Endometrium (tissue), 2 donors: ENCODE measurements at regions not wholly inside any gene's neighbourhood (a gene's known extent, or its start where the extent isn't known, plus 50 kb on each side); places are given as distances from the start of the nearest gene placed in this dataset.

Experiments used
- FAIRE-seq: peaks from 2 replicates; lab custom pipeline; 2012; peaks lifted over from hg19 to GRCh38; lab: Jason Lieb, UNC
- donor health status: control.
- donor health status: control.

DNA sequence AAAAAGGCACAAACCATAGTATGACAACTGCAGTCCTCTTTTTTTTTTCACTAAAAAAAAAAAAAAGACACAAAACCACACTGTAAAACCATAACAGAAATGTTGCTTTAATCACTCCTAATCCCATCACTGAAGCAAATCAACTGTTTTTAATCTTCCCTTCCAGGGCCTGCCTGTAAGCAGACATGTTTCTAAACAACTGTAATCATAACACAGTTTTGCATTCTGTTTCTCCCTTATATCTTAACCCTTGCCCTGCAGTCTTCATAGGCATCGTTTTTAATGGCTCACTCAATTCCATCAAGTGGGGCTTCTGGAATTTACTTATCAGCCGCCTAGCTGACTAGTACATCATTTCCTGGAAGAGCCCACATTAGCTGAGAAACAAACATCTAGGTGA, 111.0 kb upstream of the SLC25A48 start:
- FAIRE-seq, result no peak

DNA sequence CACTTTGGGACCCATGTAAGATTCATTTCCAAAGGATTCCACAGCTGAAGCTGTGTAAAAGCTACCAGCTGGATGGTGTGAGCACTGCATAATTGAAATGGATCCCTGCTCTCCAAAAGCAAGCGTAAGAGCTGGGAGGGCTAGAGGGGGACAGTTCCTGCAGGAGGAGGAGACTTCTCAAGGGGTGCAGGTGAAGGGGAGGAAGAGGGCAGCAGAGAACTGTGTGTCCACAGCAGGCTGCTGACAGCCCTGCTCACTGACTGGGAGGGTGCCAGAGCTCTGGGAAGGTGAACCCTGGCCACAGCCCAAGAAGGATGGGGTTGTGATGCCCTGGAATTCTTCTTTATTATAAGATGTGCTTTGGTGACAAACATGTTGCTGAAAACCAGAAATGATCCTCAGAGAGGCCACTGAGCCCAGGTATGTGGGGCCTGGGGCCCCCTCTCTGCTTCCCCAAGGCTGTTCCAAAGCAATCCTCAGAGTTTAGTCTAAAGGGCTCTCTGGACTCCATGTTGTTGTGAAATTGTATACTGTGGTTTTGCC, 112.8 kb upstream of the SLC25A48 start:
- no peak for FAIRE-seq

GRCh38 chr5:135720191-135720590, 114.3 kb upstream of the SLC25A48 start:
- FAIRE-seq, result no peak

DNA sequence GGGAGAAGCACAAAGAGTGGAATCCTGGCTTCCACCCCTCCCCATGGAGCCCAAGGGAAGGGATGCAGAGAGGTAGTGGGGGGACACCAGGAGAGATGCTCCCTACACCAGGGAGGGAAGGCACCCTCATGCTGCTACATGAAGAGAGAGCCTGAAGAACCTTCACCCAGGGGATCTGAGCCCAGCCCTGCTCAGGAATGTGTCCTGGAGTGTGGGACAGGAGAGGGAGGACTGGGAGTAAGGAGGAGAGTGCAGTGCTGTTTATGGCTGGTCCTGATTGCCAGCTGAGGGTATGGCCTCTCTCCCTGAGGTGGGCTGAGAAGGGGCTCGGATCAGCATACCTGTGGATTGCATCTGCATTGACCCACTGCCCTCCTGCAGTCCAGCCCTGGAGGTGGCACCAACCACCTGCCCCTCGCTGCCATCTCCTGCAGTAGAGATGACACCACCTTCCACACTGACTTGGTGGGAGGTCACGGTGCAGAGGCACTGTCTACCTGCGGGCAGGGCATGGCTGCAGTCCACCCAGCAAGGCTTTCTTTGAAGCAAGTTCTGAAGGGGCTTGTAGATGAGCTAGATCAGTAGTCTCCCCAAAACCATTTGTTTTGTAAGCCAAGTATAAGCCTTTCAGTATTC, 114.9 kb upstream of the SLC25A48 start:
- FAIRE-seq, result no peak

DNA sequence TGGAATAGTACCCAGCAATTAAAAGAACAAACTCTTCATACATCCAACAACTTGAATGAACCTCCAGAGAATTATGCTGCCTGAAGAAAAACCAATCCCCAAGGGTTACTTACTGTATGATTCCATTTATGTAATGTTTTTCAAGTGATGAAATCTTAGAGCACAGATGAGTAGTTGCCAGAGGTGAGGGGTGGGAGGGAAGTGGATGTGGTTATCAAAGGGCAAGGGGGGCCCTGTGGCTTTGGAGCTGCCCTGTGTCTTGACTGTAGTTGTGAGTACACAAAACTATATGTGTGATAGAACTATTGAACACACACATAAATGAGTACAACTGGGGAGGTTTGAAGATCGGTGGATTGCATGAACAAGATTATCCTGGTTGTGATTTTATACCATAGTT, 115.8 kb upstream of the SLC25A48 start:
- no peak for FAIRE-seq

DNA sequence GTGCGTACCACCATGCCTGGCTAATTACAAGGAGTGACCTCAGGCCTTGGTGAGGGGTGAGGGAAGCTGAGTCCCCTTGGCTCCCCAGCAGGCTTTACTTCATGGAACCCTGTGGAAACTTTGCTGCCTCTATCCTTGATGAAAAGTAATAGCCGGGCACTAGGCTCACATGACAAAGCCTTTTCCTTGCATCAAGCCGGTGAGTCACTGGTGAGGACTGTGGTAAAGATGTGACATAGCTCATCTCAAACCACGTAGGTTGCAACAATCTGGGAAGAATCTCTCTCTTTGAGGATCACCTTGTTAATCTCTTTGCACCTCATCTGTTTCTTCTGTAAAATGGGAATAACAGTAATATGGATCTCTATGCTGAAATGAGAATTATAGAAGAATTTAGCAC, 116.3 kb upstream of the SLC25A48 start:
- no peak for FAIRE-seq

- no peak for FAIRE-seq
Measured at GRCh38 chr5:135715267-135716055, 119.0 kb upstream of the SLC25A48 start.

- FAIRE-seq, result no peak
Measured at GRCh38 chr5:135714126-135714894, 120.2 kb upstream of the SLC25A48 start.

- no peak for FAIRE-seq
Measured at GRCh38 chr5:135713161-135713915, 121.1 kb upstream of the SLC25A48 start.

DNA sequence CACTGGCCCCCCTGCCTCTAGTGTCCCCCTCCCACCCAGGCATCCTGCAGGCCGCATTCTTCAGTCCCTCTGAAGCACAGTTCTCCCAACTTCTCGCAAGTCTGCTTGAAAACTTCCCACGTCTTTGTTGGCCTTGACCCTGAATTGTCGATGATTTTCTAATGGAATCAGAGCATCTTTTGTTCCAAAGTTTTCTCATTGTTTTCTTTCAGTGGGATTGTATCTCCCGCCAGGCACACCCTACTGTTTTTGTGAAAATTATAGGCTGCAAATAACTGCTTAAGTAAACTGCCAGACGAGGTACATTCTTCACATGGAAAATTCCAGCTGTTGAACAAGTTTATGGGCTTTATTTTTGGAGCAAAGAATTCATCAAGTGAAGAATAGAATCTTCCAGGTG, 122.6 kb upstream of the SLC25A48 start:
- FAIRE-seq, result no peak

DNA sequence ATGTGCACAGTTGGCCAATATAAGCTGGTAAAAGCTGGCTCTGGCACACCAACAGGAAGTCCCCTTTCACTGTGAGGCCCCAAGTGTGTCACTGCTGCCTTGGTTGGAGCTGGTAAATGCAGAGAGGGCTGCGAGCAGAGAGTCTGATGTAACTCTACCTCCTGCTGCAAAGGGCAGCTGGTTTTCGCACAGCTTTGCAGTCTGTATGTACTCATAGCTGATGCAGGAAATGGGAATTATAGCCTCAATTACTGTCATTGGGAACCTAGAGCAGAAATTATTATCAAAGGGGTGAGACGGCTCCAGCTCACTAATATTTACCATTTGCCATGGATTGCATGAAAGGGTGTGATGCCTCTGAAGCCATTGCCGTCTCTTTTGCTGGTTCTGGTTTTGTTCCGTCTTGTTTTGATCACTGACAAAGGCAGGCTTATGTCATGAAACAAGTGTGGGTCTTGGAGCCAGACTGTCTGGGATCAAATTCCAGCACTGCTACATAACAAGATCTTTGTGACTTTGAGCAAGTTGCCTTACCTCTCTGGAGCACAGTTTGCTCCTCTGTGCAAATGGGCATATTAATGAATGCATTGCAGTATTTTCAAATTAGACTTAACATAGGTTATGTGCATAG, 124.3 kb upstream of the SLC25A48 start:
- FAIRE-seq, result no peak

DNA sequence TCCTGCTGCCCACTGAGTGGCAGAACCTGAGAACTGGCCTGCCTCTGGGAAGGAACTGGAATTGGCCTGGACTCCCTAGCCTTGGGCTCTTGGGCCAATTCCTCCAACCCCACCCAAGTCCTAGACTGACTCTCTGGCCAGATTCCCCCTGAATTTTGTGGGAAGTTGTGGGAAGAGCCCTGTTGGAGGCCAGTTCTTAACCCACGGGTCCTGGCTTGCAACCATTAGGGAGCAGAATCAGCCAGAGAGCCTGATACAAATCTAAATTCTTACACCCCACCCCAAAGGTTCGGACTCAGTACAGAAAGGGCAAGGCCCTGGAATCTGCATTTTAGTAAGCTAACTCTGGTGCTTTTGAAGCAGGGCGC, 125.3 kb upstream of the SLC25A48 start:
- FAIRE-seq, result no peak

DNA sequence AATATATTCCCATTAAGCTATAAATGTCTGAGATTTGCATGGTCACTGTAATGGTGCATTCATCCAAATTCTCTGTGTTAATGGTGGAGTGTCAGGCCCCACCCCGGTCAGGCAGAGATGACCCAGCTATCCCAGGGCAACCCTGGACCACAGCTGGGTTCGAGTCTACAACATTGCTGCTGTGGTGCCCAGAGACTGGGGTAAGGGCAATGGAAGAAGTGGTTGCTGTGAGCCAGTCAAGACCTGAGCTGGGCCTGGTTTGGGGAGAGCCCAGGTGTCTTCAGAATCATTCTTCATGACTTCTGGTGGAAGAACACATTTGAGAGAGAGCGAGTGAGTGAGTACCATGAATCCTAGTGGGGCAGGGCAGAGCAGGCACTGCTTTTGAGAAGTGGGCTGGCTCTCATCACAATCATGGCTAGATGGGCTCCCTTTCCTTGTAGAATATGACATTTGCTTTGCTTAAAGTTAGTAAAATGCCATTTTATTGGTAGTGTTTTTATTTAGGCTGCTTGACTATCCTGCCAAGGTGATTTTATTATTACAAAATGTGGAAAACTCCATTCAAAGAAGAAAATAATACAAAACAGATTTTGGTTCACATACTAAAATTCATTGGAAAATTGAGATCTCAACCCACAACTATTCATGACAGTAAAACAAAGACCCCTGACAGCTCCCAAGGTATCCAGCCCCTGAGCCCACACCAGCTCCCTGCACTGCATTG, 125.8 kb upstream of the SLC25A48 start:
- FAIRE-seq, result no peak

DNA sequence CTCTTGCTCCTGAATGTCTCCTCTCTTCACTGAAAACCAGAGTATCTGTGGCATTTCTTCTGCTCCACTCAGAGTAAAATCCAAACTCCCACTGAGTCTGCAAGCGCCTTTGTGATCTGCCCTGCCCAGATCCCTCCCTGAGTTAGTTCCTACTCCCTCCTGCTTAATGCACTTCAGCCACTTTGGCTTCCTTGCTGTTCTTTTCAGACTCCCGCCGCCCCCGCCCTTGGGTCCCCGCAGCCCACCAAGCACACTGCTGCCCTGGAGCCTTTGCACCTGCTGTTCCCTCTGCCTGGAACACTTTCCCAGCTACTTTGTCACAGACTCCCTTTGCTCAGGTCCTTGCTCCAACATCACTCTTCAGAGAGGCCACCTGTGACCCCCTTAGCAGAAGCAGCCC, 127.2 kb upstream of the SLC25A48 start:
- no peak for FAIRE-seq

DNA sequence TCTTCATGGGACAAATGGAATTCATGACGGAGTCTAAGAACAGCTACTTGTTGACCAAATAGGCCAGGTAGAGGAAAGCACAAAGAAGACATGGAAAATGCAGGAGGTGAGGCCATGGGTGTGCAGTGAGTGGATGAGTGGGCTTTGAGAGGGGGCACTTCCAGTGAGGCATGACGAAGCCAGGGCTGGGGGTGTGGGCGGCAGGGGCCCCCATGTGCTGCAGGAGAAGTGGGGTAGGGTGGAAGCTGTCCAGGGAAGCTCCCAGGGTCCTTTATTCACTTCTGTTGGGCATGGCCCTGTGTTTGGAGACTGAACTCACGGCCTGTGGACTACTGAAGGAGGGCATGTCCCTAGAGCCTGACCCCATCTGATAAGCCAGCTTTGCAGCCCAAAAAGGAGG, 127.6 kb upstream of the SLC25A48 start:
- FAIRE-seq, result no peak

- FAIRE-seq, result no peak
Measured at GRCh38 chr5:135706474-135706873, 127.7 kb upstream of the CXCL14 start.

DNA sequence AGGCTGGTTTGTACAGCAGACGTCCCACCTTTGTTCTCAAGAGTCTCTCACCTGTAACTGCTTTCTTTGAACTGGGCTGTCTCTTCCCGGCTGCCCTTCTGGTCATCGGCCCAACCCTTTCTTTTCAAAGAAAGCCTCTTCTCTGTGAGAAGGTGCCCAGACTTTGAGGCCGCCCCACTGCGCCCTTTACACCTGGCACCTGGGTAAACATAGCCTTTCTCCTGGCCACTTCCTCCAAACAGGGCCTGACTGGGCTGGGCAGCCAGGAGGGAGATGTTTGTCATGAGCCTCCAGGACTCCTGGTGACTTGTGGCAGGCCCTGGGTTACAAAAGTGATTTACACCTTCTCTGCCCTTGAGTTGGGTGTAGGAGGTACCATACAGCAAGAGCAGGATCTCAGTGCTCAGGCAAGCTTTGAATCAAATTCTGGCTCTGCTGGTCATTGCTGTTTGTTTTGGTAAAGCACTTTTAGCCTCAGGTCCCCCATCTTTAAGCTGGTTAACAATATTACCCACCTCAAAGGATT, 127.2 kb upstream of the CXCL14 start:
- FAIRE-seq, result no peak

GRCh38 chr5:135705141-135705631, 126.4 kb upstream of the CXCL14 start:
- no peak for FAIRE-seq

DNA sequence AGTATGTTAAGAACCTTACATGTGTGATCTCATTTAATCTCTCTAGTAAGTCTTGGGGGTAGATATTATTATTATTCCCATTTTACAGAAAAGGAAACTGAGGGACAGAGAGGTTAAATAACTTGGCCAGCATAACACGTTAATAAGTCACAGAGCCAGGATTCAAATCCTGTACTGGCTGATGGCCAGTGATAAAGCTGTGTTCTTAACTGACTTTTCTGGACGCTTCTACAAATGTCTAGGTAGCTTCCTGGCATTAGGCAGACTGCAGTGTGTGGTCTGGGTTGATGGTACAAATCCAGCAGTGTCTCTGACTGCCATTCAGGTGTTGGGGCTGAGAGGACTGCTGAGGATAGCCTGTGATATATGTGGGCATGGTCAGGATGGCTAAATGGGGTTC, 125.8 kb upstream of the CXCL14 start:
- no peak for FAIRE-seq

DNA sequence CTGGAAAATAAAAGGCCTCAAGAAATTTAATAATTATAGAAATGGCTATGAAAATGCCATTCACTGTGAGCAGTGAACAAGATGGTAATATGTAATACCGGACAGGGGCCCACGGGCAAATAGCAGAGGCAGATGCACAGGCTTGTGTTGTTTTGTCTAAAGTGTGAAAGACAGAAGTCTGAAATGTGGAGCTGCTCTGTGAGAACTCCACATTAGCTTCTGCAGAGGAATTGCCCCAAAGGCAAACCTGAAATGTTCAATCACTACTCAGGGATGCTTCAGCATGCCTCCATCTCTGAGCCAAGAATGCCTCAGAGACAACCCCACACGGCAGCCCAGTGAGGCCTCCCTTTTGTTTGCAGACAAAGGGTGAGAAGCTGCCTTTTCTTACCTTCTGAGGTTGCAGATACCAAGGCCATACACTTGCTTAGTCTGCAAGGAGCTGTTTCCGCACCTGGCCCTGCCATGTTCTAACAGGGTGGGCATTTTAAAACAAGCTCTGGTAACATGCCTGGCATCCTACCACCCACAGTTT, 124.3 kb upstream of the CXCL14 start:
- no peak for FAIRE-seq
